Adrenal gland (tissue), 5 donors: ENCODE measurements at regions not wholly inside any gene's neighbourhood (a gene's known extent, or its start where the extent isn't known, plus 50 kb on each side); places are given as distances from the start of the nearest gene placed in this dataset.

Experiments used
- POLR2A ChIP-seq, 2 donors: fragments of 450-650 bp; IDR thresholded peaks; one replicate each; pipeline ENCODE4 v1.6.1; 2017; ENCODE audit warnings: antibody characterized with exemption in 2 of 2, mild to moderate bottlenecking in 2 of 2, moderate library complexity in 1 of 2
- TF ChIP-seq, protein P1 (sequence below), 6 experiments: fragments of 450-650 bp in 4 of 6; fragments of 200-600 bp in 2 of 6; sonication (generic) in 1 of 6; IDR thresholded peaks; 1 replicate in 5 of 6; 2 replicates in 1 of 6; pipeline versions ENCODE4 v1.5.1 to v1.8.0; 2016 to 2021; ENCODE audit warnings: antibody characterized with exemption in 6 of 6, mild to moderate bottlenecking in 2 of 6, moderate library complexity in 1 of 6
- donor health status: DM: no; HTN: no; CAD: no.

DNA sequence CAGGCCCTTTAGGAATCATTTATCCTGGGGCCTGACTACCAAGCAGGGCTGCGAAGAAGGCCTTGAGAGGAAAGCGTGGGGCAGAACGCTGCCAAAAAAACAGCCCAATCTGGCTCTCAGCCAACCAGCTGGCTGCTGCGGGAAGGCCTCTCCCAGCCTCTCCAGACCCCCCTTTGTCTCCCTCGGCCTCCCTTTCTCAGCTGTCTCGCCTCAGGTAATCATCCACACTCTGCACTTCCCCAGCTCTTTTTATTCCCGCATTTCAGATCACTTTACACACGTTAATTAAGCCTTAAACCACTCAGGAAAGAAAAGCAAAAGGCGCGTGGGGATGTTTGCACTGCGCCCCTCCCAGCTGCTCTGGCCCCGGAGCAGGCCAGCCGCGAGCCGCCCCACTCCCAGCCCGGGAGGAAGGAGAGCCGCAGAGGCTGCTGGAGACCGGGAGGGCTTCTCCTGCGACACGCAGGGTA is 208.2 kb upstream of the FOXN3 start:
- TF ChIP-seq, protein P1, sequence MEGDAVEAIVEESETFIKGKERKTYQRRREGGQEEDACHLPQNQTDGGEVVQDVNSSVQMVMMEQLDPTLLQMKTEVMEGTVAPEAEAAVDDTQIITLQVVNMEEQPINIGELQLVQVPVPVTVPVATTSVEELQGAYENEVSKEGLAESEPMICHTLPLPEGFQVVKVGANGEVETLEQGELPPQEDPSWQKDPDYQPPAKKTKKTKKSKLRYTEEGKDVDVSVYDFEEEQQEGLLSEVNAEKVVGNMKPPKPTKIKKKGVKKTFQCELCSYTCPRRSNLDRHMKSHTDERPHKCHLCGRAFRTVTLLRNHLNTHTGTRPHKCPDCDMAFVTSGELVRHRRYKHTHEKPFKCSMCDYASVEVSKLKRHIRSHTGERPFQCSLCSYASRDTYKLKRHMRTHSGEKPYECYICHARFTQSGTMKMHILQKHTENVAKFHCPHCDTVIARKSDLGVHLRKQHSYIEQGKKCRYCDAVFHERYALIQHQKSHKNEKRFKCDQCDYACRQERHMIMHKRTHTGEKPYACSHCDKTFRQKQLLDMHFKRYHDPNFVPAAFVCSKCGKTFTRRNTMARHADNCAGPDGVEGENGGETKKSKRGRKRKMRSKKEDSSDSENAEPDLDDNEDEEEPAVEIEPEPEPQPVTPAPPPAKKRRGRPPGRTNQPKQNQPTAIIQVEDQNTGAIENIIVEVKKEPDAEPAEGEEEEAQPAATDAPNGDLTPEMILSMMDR (IDR thresholded peaks at IDR 0.05) = no peak
- no peak for TF ChIP-seq POLR2A (IDR thresholded peaks at IDR 0.05)
